GM12873 (cell line): ENCODE measurements at regions not wholly inside any gene's neighbourhood (a gene's known extent, or its start where the extent isn't known, plus 50 kb on each side); places are given as distances from the start of the nearest gene placed in this dataset.

Experiments
- TF ChIP-seq, protein P1 (sequence below): IDR thresholded peaks from 2 replicates; pipeline ENCODE4 v1.5.1; 2012; ENCODE audit warnings: low read depth, mild to moderate bottlenecking, moderate library complexity, low read length, control low read depth; ENCODE audit not compliant: insufficient read depth; ENCODE audit errors: missing control alignments

DNA sequence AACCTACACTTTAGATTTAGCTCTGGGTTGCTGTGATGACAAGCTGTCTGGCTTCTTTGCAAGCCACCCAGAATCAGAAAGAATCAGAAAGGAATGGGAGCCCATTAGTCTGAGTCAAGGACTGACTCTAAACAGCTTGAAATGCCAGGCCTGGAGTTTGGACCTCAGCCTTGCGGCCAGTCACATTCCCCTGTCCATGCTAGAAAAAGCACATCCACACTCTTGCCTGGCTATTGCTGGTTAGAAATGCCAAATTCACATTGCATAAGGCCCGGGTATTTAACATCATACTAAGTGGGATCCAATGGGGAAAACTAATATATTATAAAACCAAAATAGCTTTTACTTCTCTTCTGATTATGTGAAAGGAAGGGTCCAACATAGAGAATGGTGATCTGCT lies 756.8 kb upstream of the KLHL29 start:
- TF ChIP-seq, protein P1, sequence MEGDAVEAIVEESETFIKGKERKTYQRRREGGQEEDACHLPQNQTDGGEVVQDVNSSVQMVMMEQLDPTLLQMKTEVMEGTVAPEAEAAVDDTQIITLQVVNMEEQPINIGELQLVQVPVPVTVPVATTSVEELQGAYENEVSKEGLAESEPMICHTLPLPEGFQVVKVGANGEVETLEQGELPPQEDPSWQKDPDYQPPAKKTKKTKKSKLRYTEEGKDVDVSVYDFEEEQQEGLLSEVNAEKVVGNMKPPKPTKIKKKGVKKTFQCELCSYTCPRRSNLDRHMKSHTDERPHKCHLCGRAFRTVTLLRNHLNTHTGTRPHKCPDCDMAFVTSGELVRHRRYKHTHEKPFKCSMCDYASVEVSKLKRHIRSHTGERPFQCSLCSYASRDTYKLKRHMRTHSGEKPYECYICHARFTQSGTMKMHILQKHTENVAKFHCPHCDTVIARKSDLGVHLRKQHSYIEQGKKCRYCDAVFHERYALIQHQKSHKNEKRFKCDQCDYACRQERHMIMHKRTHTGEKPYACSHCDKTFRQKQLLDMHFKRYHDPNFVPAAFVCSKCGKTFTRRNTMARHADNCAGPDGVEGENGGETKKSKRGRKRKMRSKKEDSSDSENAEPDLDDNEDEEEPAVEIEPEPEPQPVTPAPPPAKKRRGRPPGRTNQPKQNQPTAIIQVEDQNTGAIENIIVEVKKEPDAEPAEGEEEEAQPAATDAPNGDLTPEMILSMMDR, result no peak

DNA sequence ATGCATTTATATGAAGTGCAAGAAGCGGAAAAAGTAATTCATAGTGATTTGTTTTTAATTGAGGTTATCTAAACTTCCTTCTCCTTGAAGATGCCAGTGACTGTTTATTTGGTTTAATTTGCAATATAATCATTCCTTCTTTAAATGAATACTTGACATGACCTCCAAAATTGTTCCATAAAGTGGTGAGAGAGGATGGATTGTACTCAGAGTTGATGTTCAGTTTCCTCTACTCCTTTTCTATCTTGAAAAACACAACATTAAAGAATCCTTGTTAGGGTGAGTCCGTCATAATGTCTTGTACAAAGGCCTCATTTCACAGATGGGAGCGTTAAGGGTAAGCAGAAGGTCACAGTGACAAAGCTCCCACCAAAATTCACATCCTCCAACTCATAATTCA lies 756.1 kb upstream of the KLHL29 start:
- TF ChIP-seq, protein P1, result no peak

DNA sequence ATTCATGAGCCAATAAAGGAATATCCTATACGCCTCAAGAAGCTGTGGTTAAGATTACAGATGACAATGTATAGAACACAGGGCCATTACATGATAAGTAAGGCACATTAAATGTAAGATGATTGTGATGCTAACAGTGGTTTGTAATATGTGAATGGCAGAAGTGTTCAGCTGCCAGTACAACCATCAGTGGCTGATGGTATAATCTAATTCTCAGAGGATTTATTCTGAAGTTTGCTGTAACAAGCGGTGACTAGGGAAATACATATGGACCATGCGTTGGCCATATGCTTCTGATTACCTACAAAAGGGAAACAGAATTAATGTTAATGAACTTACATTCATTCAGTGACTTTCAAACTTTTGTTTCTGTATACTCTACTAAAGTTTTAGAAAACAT lies 750.8 kb upstream of the KLHL29 start:
- TF ChIP-seq, protein P1, result no peak

DNA sequence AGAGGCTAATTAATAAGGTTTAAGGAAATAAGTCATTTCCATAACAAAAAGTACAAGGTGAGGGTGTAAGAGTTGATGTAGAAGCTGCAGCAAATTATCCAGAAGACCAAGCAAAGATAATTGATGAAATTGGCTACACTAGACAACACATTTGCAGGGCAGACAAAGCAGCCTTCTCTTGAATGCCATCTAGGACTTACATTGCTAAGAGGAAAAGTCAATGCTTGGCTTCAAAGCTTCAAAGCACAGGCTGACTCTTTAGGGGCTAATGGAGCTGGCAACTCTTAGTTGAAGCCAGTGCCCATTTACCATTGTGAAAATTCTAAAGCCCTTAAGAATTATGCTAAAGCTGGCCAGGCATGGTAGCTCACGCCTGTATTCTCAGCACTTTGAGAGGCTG lies 728.6 kb upstream of the KLHL29 start:
- TF ChIP-seq, protein P1, result no peak

DNA sequence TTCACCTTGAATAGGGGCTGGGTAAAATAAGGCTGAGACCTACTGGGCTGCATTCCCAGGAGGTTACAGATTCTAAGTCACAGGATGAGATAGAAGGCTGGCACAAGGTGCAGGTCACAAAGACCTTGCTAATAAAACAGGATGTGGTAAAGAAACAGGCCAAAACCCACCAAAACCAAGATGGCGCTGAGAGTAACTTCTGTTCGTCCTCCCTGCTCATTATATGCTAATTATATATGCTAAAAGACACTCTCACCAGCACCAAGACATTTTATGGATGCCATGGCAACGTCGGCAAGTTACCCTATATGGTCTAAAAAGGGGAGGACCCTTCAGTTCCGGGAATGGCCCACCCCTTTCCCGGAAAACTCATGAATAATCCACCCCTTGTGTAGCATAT lies 711.5 kb upstream of the KLHL29 start:
- TF ChIP-seq, protein P1, result no peak

DNA sequence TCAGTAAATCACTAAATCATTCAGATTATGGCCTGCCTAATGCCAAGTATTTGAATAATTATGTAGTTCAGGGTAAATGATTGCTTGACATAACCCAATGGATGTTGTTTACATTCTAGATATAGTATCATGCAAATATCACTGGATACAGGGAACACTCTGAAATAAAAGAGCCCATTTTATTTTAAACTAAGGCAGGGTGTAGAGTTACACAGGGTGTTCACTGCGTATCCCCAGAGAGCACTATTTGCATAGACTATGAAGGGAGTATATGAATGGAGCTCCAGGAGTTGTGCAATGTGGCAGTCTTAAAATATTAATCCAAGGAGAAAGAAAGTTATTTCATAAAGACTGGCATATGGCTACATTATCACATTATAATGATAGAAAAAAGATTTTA lies 701.1 kb upstream of the KLHL29 start:
- TF ChIP-seq, protein P1, result no peak

DNA sequence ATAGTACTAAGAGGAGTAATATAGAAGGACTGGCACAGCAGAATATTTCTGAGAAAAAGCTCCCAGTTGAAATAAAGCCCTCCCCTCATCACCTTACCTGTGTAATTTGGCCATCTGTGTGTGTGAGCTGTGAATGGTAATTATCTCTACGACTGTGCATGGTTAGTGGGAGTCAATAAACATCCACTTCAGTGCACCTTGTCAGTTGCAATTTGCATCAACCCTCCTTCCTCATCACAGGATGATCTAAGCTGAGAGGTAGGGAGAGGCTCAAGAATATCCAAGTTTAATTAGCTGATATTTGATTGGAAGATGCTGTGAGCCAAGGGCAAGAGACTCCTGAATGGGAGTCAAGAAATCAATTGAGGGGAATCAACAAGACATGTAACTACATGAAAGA lies 694.9 kb upstream of the KLHL29 start:
- TF ChIP-seq, protein P1, result no peak

DNA sequence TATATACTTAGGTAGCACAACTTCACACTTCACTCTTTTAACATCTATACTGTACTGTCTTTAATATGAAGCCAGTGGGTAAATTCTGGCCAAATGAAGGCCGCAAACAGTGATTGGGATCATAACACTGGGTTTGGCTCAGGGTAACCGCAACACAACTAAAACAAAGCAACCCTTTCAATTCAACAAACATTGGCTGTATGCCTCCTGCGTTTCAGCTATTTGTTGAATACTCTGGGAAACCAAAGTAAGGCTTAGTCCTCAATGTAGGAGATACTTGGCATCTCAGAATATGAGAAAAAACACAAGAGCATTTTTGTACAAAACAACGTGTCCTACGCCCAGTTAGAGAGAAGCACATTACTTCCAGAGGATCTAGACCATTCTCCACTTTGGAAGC lies 693.3 kb upstream of the KLHL29 start:
- TF ChIP-seq, protein P1, result no peak
